Bronchial epithelial cell (primary cell): ENCODE measurements at regions not wholly inside any gene's neighbourhood (a gene's known extent, or its start where the extent isn't known, plus 50 kb on each side); places are given as distances from the start of the nearest gene placed in this dataset.
A peak's percentile ranks its signal among the peaks of the same experiment; 100 is the strongest.
"Not testable (repeated sequence)": the region's sequence is repeated elsewhere in the genome, so short reads cannot be mapped to it uniquely, and the experiment has no call there.

Source experiments
- DNase-seq: peaks from one replicate; pipeline ENCODE4 v3.0.0-alpha.2; 2010; ENCODE audit warnings: low read depth
- FAIRE-seq: peaks from 2 replicates; lab custom pipeline; 2011; peaks lifted over from hg19 to GRCh38; lab: Jason Lieb, UNC
- H3K27me3 ChIP-seq: 2 replicates; pipeline ENCODE4 v1.5.1; 2011; ENCODE audit warnings: low read length; ENCODE audit not compliant: control insufficient read depth, insufficient read depth
- H3K36me3 ChIP-seq: 2 replicates; pipeline ENCODE4 v1.5.1; 2011; ENCODE audit warnings: low read length; ENCODE audit not compliant: control insufficient read depth, insufficient read depth
- H3K4me3 ChIP-seq: 2 replicates; pipeline ENCODE4 v1.5.1; 2011; ENCODE audit warnings: mild to moderate bottlenecking, low read depth, low read length, control low read depth
- CTCF ChIP-seq: IDR thresholded peaks from 2 replicates; pipeline ENCODE4 v1.5.1; 2011; ENCODE audit warnings: mild to moderate bottlenecking, moderate library complexity, low read length, control low read depth, inconsistent platforms; ENCODE audit not compliant: insufficient read depth, severe bottlenecking

- FAIRE-seq = no peak
Measured at GRCh38 chr16:47866423-47866822, 289.4 kb downstream of the ABCC12 start.

GRCh38 chr16:47865337-47865855 is 290.4 kb downstream of the ABCC12 start:
- FAIRE-seq = no peak
- H3K4me3 ChIP-seq = no peak overlapping the region
- no peak for DNase-seq
- H3K36me3 ChIP-seq = no peaks in the 10 kb centered on the region
- H3K27me3 ChIP-seq = no peaks in the 10 kb centered on the region
- TF ChIP-seq CTCF = no peak

More at GRCh38 chr16:47866423-47866822, 289.4 kb downstream of the ABCC12 start:
- no peak for TF ChIP-seq CTCF
- no peaks in the 10 kb centered on the region for H3K36me3 ChIP-seq
- peak; percentile 38 for DNase-seq
- H3K4me3 ChIP-seq = no peak overlapping the region
- no peaks in the 10 kb centered on the region for H3K27me3 ChIP-seq

GRCh38 chr16:47864262-47864661 is 291.5 kb downstream of the ABCC12 start:
- not testable (repeated sequence) for H3K4me3 ChIP-seq, H3K36me3 ChIP-seq, DNase-seq, FAIRE-seq, H3K27me3 ChIP-seq

GRCh38 chr16:47861999-47862398 is 293.8 kb downstream of the ABCC12 start:
- TF ChIP-seq CTCF = no peak
- Histone ChIP-seq H3K36me3 (no peaks in the 10 kb centered on the region), H3K4me3 (no peak overlapping the region), H3K27me3 (no peaks in the 10 kb centered on the region)
- FAIRE-seq (no peak), DNase-seq (no peak)

- no peak for FAIRE-seq
- peak; percentile 18 for DNase-seq
- H3K4me3 ChIP-seq = no peak overlapping the region
- no peak for TF ChIP-seq CTCF
- H3K36me3 ChIP-seq = no peaks in the 10 kb centered on the region
- H3K27me3 ChIP-seq = no peaks in the 10 kb centered on the region
Measured at GRCh38 chr16:47858333-47858982, 297.3 kb downstream of the ABCC12 start.

- Histone ChIP-seq H3K27me3 (no peaks in the 10 kb centered on the region), H3K4me3 (no peak overlapping the region), H3K36me3 (no peaks in the 10 kb centered on the region)
- FAIRE-seq (no peak), DNase-seq (no peak)
- TF ChIP-seq CTCF = no peak
Measured at GRCh38 chr16:47855431-47855830, 300.4 kb downstream of the ABCC12 start.
